Activated T-helper 2 cell treated with anti-CD3 and anti-CD28 coated beads, Interferon-gamma antibody, Interleukin-2, Interleukin-4, amounts not matched to agents 10 μg/mL and 5 μg/mL and 100 μg/mL, durations not matched to agents 14 hours and 24 hours and 36 hours (primary cell): ENCODE measurements at regions not wholly inside any gene's neighbourhood (a gene's known extent, or its start where the extent isn't known, plus 50 kb on each side); places are given as distances from the start of the nearest gene placed in this dataset.
"Not testable (repeated sequence)": the region's sequence is repeated elsewhere in the genome, so short reads cannot be mapped to it uniquely, and the experiment has no call there.

Experiments
- DNase-seq: peaks from one replicate; pipeline ENCODE4 v3.0.0; 2021; ENCODE audit warnings: low spot score
- H3K27ac Mint-ChIP-seq: one replicate; pipeline ENCODE4 v1.8.0; 2021; ENCODE audit warnings: mixed read lengths
- H3K27me3 Mint-ChIP-seq: one replicate; pipeline ENCODE4 v1.8.0; 2021; ENCODE audit warnings: low read depth, mixed read lengths
- H3K36me3 Mint-ChIP-seq: one replicate; pipeline ENCODE4 v1.8.0; 2021; ENCODE audit warnings: low read depth, mixed read lengths
- H3K4me1 Mint-ChIP-seq: one replicate; pipeline ENCODE4 v1.8.0; 2021; ENCODE audit warnings: low read depth, mixed read lengths
- H3K4me3 Mint-ChIP-seq: one replicate; pipeline ENCODE4 v1.8.0; 2021; ENCODE audit warnings: low read depth, mild to moderate bottlenecking, moderate library complexity, mixed read lengths
- H3K9me3 Mint-ChIP-seq: one replicate; pipeline ENCODE4 v1.8.0; 2021; ENCODE audit warnings: mixed read lengths
- intact Hi-C: fragments of 100-400 bp; cut with micrococcal nuclease; formaldehyde crosslinking; loops from one replicate; pipeline ENCODE4 v1.15.1; 2023

GRCh38 chr9:28976250-28976649, 1403.0 kb upstream of the C9orf72 start:
- Mint-ChIP-seq H3K27ac (no peak overlapping the region), H3K27me3 (no peaks in the 10 kb centered on the region), H3K9me3 (peaks cover 16% of the 10 kb centered on the region), H3K36me3 (no peaks in the 10 kb centered on the region), H3K4me1 (no peaks in the 10 kb centered on the region), H3K4me3 (no peak overlapping the region)
- intact Hi-C loops: no loop called here
- DNase-seq: no peak

GRCh38 chr9:28976684-28977083, 1403.4 kb upstream of the C9orf72 start:
- H3K27ac Mint-ChIP-seq: no peak overlapping the region

GRCh38 chr9:28981129-28981528, 1407.8 kb upstream of the C9orf72 start:
- no peaks in the 10 kb centered on the region for H3K4me1 Mint-ChIP-seq
- DNase-seq: no peak
- H3K9me3 Mint-ChIP-seq: peaks cover 4% of the 10 kb centered on the region
- H3K36me3 Mint-ChIP-seq: no peaks in the 10 kb centered on the region
- no peak overlapping the region for H3K27ac Mint-ChIP-seq
- H3K4me3 Mint-ChIP-seq: no peak overlapping the region
- intact Hi-C loops: no loop called here
- no peaks in the 10 kb centered on the region for H3K27me3 Mint-ChIP-seq

More at GRCh38 chr9:28976684-28977083, 1403.4 kb upstream of the C9orf72 start:
- Mint-ChIP-seq H3K36me3 (no peaks in the 10 kb centered on the region), H3K4me3 (no peak overlapping the region), H3K27me3 (no peaks in the 10 kb centered on the region), H3K4me1 (no peaks in the 10 kb centered on the region), H3K9me3 (peaks cover 15% of the 10 kb centered on the region)
- no peak for DNase-seq
- intact Hi-C loops: no loop called here

- Mint-ChIP-seq H3K27ac (no peak overlapping the region), H3K4me3 (no peak overlapping the region), H3K9me3 (peaks cover 4% of the 10 kb centered on the region), H3K4me1 (no peaks in the 10 kb centered on the region), H3K36me3 (no peaks in the 10 kb centered on the region), H3K27me3 (no peaks in the 10 kb centered on the region)
- intact Hi-C loops: no loop called here
- no peak for DNase-seq
These were observed 1408.4 kb upstream of the C9orf72 start for GRCh38 chr9:28981711-28982110.

- intact Hi-C loops: no loop called here
- Mint-ChIP-seq H3K9me3 (peaks cover 4% of the 10 kb centered on the region), H3K27ac (no peak overlapping the region), H3K36me3 (no peaks in the 10 kb centered on the region), H3K4me3 (no peak overlapping the region), H3K27me3 (no peaks in the 10 kb centered on the region), H3K4me1 (no peaks in the 10 kb centered on the region)
- DNase-seq: no peak
These were observed 1410.7 kb upstream of the C9orf72 start for GRCh38 chr9:28984016-28984415.

- intact Hi-C loops, H3K36me3 Mint-ChIP-seq, H3K27ac Mint-ChIP-seq, H3K4me1 Mint-ChIP-seq, H3K9me3 Mint-ChIP-seq, H3K4me3 Mint-ChIP-seq, DNase-seq, H3K27me3 Mint-ChIP-seq: not testable (repeated sequence)
These were observed 1416.7 kb upstream of the C9orf72 start for GRCh38 chr9:28990009-28990408.

- Mint-ChIP-seq H3K4me1 (no peaks in the 10 kb centered on the region), H3K27ac (no peak overlapping the region), H3K36me3 (no peaks in the 10 kb centered on the region), H3K4me3 (no peak overlapping the region), H3K9me3 (peaks cover 6% of the 10 kb centered on the region), H3K27me3 (no peaks in the 10 kb centered on the region)
- no peak for DNase-seq
- intact Hi-C loops: no loop called here
These were observed 1425.8 kb upstream of the C9orf72 start for GRCh38 chr9:28999057-28999456.

GRCh38 chr9:28999806-29000205, 1426.5 kb upstream of the C9orf72 start:
- Mint-ChIP-seq H3K27ac (no peak overlapping the region), H3K4me1 (no peaks in the 10 kb centered on the region), H3K9me3 (peaks cover 6% of the 10 kb centered on the region), H3K4me3 (no peak overlapping the region), H3K27me3 (no peaks in the 10 kb centered on the region), H3K36me3 (no peaks in the 10 kb centered on the region)
- intact Hi-C loops: no loop called here
- DNase-seq: no peak

- Mint-ChIP-seq H3K27ac (no peak overlapping the region), H3K4me3 (no peak overlapping the region), H3K4me1 (no peaks in the 10 kb centered on the region), H3K36me3 (no peaks in the 10 kb centered on the region), H3K9me3 (peaks cover 6% of the 10 kb centered on the region), H3K27me3 (no peaks in the 10 kb centered on the region)
- DNase-seq: no peak
- intact Hi-C loops: no loop called here
These were observed 1427.7 kb upstream of the C9orf72 start for GRCh38 chr9:29001006-29001405.

GRCh38 chr9:29004988-29005387, 1431.7 kb upstream of the C9orf72 start:
- no peak overlapping the region for H3K4me3 Mint-ChIP-seq
- no peaks in the 10 kb centered on the region for H3K9me3 Mint-ChIP-seq

GRCh38 chr9:29006628-29007027, 1433.3 kb upstream of the C9orf72 start:
- no peaks in the 10 kb centered on the region for H3K4me1 Mint-ChIP-seq
- H3K27ac Mint-ChIP-seq: no peak overlapping the region
- H3K9me3 Mint-ChIP-seq: no peaks in the 10 kb centered on the region
- H3K36me3 Mint-ChIP-seq: no peaks in the 10 kb centered on the region
- H3K27me3 Mint-ChIP-seq: no peaks in the 10 kb centered on the region
- H3K4me3 Mint-ChIP-seq: no peak overlapping the region
- no peak for DNase-seq
- intact Hi-C loops: no loop called here

More at GRCh38 chr9:29004988-29005387, 1431.7 kb upstream of the C9orf72 start:
- Mint-ChIP-seq H3K27ac (no peak overlapping the region), H3K36me3 (no peaks in the 10 kb centered on the region), H3K27me3 (no peaks in the 10 kb centered on the region), H3K4me1 (no peaks in the 10 kb centered on the region)
- no peak for DNase-seq
- intact Hi-C loops: no loop called here

- H3K36me3 Mint-ChIP-seq: no peaks in the 10 kb centered on the region
- no peaks in the 10 kb centered on the region for H3K27me3 Mint-ChIP-seq
- no peak overlapping the region for H3K27ac Mint-ChIP-seq
- H3K9me3 Mint-ChIP-seq: no peaks in the 10 kb centered on the region
- H3K4me1 Mint-ChIP-seq: no peaks in the 10 kb centered on the region
- H3K4me3 Mint-ChIP-seq: no peak overlapping the region
- no peak for DNase-seq
- intact Hi-C loops: no loop called here
These were observed 1439.6 kb upstream of the C9orf72 start for GRCh38 chr9:29012911-29013310.

GRCh38 chr9:29021632-29022031, 1448.4 kb upstream of the C9orf72 start:
- H3K4me3 Mint-ChIP-seq: no peak overlapping the region
- H3K27ac Mint-ChIP-seq: no peak overlapping the region
- H3K4me1 Mint-ChIP-seq: no peaks in the 10 kb centered on the region
- no peaks in the 10 kb centered on the region for H3K36me3 Mint-ChIP-seq
- intact Hi-C loops: no loop called here
- no peak for DNase-seq
- H3K27me3 Mint-ChIP-seq: no peaks in the 10 kb centered on the region
- H3K9me3 Mint-ChIP-seq: peaks cover 13% of the 10 kb centered on the region

GRCh38 chr9:29038332-29038731, 1465.1 kb upstream of the C9orf72 start:
- Mint-ChIP-seq H3K4me3 (no peak overlapping the region), H3K36me3 (no peaks in the 10 kb centered on the region), H3K4me1 (no peaks in the 10 kb centered on the region), H3K27ac (no peak overlapping the region), H3K27me3 (no peaks in the 10 kb centered on the region), H3K9me3 (peaks cover 16% of the 10 kb centered on the region)
- intact Hi-C loops: no loop called here
- no peak for DNase-seq
